ENCODE measurements at regions not wholly inside any gene's neighbourhood (a gene's known extent, or its start where the extent isn't known, plus 50 kb on each side); places are given as distances from the start of the nearest gene placed in this dataset.

DNA sequence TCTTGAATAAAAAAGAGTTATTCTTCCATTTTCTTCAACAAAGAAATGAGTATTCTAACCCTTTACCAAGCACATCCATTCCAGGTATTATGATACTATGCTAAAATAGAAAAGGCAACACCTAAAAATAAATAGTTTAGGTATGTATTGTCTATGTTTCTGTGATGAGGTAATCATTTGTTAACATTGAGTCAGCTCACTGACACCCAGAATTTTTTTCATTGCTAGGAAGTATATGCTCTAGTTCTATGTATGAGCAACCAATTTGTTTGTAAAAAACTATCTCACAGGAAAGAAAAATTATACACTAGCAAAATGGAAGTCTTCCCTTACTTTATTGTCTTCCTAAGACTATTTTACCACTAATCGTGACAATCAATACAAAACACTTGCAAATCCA is 615.6 kb upstream of the GRIN3A start:
- no peak for TF ChIP-seq POLR2A (IDR thresholded peaks at IDR 0.05; ENCODE audit: low read depth)
- TF ChIP-seq, protein P1, sequence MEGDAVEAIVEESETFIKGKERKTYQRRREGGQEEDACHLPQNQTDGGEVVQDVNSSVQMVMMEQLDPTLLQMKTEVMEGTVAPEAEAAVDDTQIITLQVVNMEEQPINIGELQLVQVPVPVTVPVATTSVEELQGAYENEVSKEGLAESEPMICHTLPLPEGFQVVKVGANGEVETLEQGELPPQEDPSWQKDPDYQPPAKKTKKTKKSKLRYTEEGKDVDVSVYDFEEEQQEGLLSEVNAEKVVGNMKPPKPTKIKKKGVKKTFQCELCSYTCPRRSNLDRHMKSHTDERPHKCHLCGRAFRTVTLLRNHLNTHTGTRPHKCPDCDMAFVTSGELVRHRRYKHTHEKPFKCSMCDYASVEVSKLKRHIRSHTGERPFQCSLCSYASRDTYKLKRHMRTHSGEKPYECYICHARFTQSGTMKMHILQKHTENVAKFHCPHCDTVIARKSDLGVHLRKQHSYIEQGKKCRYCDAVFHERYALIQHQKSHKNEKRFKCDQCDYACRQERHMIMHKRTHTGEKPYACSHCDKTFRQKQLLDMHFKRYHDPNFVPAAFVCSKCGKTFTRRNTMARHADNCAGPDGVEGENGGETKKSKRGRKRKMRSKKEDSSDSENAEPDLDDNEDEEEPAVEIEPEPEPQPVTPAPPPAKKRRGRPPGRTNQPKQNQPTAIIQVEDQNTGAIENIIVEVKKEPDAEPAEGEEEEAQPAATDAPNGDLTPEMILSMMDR (IDR thresholded peaks at IDR 0.05) = no peak
- TF ChIP-seq POLR2AphosphoS5 (IDR thresholded peaks at IDR 0.05) = no peak

Data from esophagus muscularis mucosa (tissue), 3 donors.